Gastroesophageal sphincter (tissue), 3 donors: ENCODE measurements at regions not wholly inside any gene's neighbourhood (a gene's known extent, or its start where the extent isn't known, plus 50 kb on each side); places are given as distances from the start of the nearest gene placed in this dataset.

Experiments
- CTCF ChIP-seq, 4 experiments: fragments of 200-600 bp in 2 of 4; fragments of 450-650 bp in 2 of 4; sonication (generic) in 1 of 4; IDR thresholded peaks; one replicate each; pipeline ENCODE4 v1.5.1; 2017 to 2019; ENCODE audit warnings: antibody characterized with exemption in 4 of 4, mild to moderate bottlenecking in 2 of 4, moderate library complexity in 2 of 4
- EP300 ChIP-seq: sonication (generic); formaldehyde crosslinking; IDR thresholded peaks from one replicate; pipeline ENCODE4 v1.6.1; 2017; ENCODE audit warnings: antibody characterized with exemption, mild to moderate bottlenecking
- POLR2A ChIP-seq, 2 donors: fragments of 450-650 bp; IDR thresholded peaks; one replicate each; pipeline ENCODE4 v1.6.1; 2017; ENCODE audit warnings: antibody characterized with exemption in 2 of 2, mild to moderate bottlenecking in 2 of 2, moderate library complexity in 1 of 2
- POLR2AphosphoS5 ChIP-seq: sonication (generic); formaldehyde crosslinking; IDR thresholded peaks from one replicate; pipeline ENCODE4 v1.6.1; 2017; ENCODE audit warnings: antibody characterized with exemption

GRCh38 chr22:48440673-48441552 is 1386.8 kb downstream of the BRD1 start:
- no peak for TF ChIP-seq CTCF (IDR thresholded peaks at IDR 0.05)
- no peak for TF ChIP-seq POLR2AphosphoS5
- TF ChIP-seq EP300 = no peak
- no peak for TF ChIP-seq POLR2A (IDR thresholded peaks at IDR 0.05)
